Omental fat pad (tissue), 3 donors: ENCODE measurements at regions not wholly inside any gene's neighbourhood (a gene's known extent, or its start where the extent isn't known, plus 50 kb on each side); places are given as distances from the start of the nearest gene placed in this dataset.
"Not testable (repeated sequence)": the region's sequence is repeated elsewhere in the genome, so short reads cannot be mapped to it uniquely, and the experiment has no call there.

Experiments used
- ATAC-seq: fragments of 150-250 bp; one replicate; pipeline ENCODE4 v1.9.1; 2016; ENCODE audit warnings: mild to moderate bottlenecking, moderate library complexity; ENCODE audit not compliant: low FRiP score
- DNase-seq: peaks from one replicate; pipeline ENCODE4 v3.0.0-alpha.2; 2019; ENCODE audit warnings: low spot score
- CTCF ChIP-seq, 3 donors: fragments of 450-650 bp; IDR thresholded peaks; one replicate each; pipeline ENCODE4 v1.5.1; 2016 to 2017; ENCODE audit warnings: antibody characterized with exemption in 3 of 3, mild to moderate bottlenecking in 3 of 3, moderate library complexity in 2 of 3

DNA sequence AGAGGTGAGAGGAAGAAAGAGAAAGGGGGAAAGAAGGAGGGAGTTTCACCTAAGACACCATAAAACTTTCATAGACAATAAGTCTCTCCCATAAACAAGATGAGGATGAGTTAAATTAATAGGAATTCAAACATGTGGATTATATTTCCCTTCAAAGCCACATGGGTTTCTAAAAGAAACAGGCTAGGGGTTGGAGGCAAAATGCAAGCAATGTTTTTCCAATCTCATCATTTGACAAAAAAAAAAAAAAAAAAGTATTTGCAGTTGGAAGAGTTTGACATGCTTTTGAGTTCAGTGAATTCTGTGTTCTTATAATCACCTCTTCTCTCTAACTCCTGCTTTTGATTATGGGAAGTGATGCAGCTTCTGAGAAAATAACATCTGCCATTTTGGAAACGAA is 186.1 kb upstream of the ADRA1D start:
- DNase-seq (no peak), ATAC-seq (no peak)
- no peak for TF ChIP-seq CTCF (IDR thresholded peaks at IDR 0.05)

GRCh38 chr20:4434681-4435080 is 185.6 kb upstream of the ADRA1D start:
- DNase-seq (no peak), ATAC-seq (no peak)
- TF ChIP-seq CTCF (IDR thresholded peaks at IDR 0.05): no peak

DNA sequence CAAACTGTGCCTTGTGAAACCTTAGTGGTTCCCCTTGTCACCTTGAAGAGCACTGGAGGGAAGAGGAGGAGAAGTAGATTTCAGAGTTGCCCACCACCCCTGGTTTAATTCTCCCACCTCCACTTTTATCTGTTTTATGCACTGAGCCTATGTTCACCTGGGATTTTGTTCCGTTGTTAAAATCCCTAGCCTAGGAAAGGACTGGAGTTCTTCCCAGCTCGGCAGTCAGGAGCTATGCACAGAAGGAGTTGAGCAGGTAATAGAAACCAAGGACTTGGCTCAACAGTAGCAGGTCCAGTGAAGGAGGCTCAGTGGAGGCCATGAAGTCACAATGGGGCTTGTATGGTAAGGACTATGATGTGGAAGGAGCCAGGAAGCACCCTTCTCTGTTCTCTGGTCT is 182.4 kb upstream of the ADRA1D start:
- ATAC-seq (no peak), DNase-seq (no peak)
- no peak for TF ChIP-seq CTCF (IDR thresholded peaks at IDR 0.05)

- DNase-seq: not testable (repeated sequence)
Observed at GRCh38 chr20:4430826-4431225, 181.7 kb upstream of the ADRA1D start.

DNA sequence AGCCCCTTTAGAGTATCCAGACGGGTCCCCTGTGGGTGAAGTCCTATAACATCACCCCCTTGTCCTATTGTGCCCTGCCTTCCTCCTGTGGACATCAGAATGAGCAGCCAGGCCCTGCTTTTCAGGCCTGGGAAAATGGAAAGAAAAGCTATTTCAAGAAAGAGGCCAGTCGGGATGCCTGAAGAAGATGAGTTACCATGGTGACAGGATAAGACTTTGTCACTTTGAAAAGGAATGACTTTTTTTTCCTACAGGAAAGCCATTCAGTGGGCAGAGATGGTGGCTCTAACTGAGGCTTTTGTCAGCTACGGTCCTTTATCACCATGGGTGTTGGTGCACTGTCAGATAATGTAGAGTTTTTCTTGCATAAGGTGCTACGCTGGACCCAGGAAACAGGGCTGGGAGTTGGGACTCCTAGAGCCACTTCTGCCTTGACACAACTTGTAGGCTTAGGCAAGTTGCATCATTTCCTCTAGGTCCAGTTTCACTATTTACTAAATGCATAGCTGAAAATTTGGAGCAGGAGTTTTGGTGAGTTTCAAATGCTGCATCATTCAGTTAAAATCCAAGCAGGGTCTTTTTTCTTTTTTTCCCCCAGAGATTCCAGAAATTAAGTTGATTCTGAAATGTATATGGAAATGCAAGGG is 179.0 kb upstream of the ADRA1D start:
- DNase-seq: no peak
- no peak for ATAC-seq
- no peak for TF ChIP-seq CTCF (IDR thresholded peaks at IDR 0.05)

More at GRCh38 chr20:4430826-4431225, 181.7 kb upstream of the ADRA1D start:
- not testable (repeated sequence) for ATAC-seq

- ATAC-seq (no peak), DNase-seq (no peak)
- TF ChIP-seq CTCF (IDR thresholded peaks at IDR 0.05): no peak
Observed at GRCh38 chr20:4418141-4418540, 169.1 kb upstream of the ADRA1D start.

- TF ChIP-seq CTCF (IDR thresholded peaks at IDR 0.05): no peak
- ATAC-seq (no peak), DNase-seq (no peak)
Observed at GRCh38 chr20:4415281-4415680, 166.2 kb upstream of the ADRA1D start.
